ENCODE measurements at regions not wholly inside any gene's neighbourhood (a gene's known extent, or its start where the extent isn't known, plus 50 kb on each side); places are given as distances from the start of the nearest gene placed in this dataset.
"Not testable (repeated sequence)": the region's sequence is repeated elsewhere in the genome, so short reads cannot be mapped to it uniquely, and the experiment has no call there.

DNA sequence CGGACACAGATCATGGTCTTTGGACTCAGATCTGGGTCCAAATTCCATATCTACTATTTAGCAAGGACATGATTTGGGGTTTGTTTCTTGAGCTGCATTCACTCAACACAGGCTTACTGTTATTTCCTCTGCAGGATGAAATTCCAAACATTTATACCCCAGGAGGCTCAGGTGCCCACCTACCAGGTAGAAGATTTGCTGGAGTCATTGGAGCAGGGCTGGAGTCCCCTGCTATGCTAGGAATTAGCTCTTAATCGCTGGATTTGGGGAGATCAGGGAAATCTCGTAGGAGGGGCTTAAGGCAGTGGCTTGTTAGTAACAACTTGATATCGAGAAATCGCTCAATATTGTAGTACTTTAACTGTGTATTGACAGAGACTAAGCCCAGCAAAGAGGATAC, 193.0 kb downstream of the IL20RB start:
- no peak for DNase-seq
- TF ChIP-seq POLR2A (IDR thresholded peaks at IDR 0.05; ENCODE audit: low read length) (no peak), GATA1 (IDR thresholded peaks at IDR 0.05; ENCODE audit: low read depth, low read length) (no peak)

GRCh38 chr3:137153046-137153445, 195.3 kb downstream of the IL20RB start:
- DNase-seq, result not testable (repeated sequence)

- TF ChIP-seq POLR2A (IDR thresholded peaks at IDR 0.05; ENCODE audit: low read length) (no peak), GATA1 (IDR thresholded peaks at IDR 0.05; ENCODE audit: low read depth, low read length) (no peak)
- no peak for DNase-seq
Observed at GRCh38 chr3:137163241-137163871, 205.6 kb downstream of the IL20RB start.

DNA sequence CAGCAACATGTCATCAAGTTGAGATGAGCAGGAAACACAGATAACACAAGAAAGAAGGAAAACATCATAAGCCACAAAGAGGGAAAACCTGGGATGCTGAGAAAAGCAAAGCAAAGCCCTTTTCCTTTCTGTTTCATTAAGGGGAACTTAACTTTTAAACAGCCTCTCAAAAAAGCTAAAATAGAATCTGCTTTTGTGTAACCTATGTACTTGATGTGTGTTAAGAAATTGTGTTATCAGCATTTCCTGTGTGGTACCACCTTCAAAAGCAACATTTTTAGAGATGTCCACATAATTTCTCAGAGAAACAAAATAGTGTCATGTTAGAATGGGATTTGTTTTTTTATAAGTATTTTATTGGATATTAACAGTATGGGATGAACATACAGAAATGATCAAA, 206.2 kb downstream of the IL20RB start:
- DNase-seq, result no peak
- no peak for TF ChIP-seq GATA1 (IDR thresholded peaks at IDR 0.05; ENCODE audit: low read depth, low read length)
- no peak for TF ChIP-seq POLR2A (IDR thresholded peaks at IDR 0.05; ENCODE audit: low read length)

DNA sequence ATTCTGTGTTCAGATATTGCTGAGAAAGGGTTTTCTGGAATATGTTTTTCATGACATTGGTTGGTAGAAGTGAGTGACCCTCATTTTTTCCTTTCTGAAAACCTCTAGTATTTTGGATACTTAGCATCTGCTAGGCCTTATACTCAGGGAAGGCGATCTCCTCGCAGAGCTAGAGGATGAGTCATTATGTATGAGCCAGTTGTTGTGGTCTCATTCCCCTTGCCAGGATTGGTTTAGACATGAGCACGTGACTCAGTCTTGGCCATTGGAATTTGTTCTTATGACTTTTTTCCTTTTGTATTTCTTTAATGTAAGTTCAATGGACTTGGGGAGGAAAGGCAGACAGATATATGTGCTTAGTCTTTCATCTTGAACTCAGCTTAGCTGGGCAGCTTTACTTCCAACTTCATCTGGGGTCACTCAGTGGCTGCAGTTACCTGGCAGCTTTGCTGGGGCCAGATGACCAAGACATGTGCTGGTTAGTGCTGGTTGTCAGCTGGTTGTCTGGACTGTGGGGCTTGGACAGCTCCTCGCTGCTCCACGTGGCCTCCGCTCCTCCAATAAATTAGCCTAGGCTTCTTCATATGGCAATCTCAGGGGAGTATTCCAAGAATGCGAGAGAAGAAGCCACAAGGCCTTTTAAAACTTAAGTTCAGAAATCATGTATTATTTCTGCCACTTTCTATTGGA, 207.5 kb downstream of the IL20RB start:
- TF ChIP-seq GATA1 (IDR thresholded peaks at IDR 0.05; ENCODE audit: low read depth, low read length) (no peak), POLR2A (IDR thresholded peaks at IDR 0.05; ENCODE audit: low read length) (no peak)
- no peak for DNase-seq

- no peak for TF ChIP-seq GATA1 (IDR thresholded peaks at IDR 0.05; ENCODE audit: low read depth, low read length)
- no peak for TF ChIP-seq POLR2A (IDR thresholded peaks at IDR 0.05; ENCODE audit: low read length)
- no peak for DNase-seq
Observed at GRCh38 chr3:137171834-137172603, 214.2 kb downstream of the IL20RB start.

DNA sequence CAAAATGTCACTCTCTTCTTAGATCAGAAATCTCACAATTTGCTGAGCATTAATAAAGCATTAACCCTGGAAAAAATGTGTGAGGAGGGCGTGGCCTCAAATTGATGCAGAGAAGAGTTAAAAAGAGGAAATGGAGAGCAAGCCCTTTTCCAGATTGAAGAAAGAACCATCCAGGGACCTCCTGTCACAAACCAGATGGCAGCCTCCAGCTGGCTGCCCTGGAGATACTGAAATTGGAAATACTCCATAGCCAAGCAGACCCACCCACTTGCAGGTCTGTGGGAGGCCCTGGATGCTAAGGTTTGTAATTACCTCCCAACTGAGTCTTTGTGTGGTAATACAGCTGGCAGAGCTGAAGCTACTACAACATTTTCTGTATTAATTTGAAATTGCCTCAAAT, 214.9 kb downstream of the IL20RB start:
- no peak for DNase-seq
- no peak for TF ChIP-seq GATA1 (IDR thresholded peaks at IDR 0.05; ENCODE audit: low read depth, low read length)

DNA sequence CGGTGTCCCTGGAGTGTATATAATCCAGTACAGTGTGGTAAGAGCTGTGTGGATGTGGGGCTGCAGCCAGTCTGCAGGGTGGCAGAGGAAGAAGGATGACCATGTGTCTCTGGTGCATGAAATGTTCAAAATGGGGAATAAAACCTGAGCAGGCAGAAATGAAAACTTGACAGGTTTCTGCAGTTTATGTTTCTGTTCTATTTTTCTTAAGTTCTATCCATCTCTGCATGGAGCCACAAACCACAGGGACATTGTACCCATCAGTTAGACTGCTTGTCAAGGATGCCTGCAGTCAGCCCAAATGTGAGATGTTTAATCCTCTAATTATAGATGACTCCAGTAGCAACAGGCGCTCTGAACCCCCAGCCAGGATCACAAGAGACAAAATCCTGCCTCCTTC, 216.7 kb downstream of the IL20RB start:
- TF ChIP-seq POLR2A (IDR thresholded peaks at IDR 0.05; ENCODE audit: low read length), result no peak
- no peak for TF ChIP-seq GATA1 (IDR thresholded peaks at IDR 0.05; ENCODE audit: low read depth, low read length)
- no peak for DNase-seq

DNA sequence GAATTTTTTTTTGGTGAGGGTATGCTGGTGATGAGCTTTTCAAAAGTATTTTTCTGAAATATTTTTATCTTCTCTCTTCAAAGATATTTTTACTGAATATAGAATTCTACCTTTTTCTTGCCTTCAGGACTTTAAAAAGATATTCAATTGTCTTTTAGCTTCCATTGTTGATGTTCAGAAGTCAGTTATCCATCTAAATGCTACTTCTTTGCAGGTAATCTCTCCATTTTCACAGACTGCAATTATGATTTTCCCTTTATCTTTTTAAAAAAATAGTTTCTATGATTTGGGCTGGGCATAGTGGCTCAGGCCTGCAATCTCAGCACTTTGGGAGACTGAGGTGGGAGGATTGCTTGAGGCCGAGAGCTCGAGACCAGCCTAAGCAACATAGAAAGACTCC, 222.4 kb downstream of the IL20RB start:
- no peak for DNase-seq
- TF ChIP-seq GATA1 (IDR thresholded peaks at IDR 0.05; ENCODE audit: low read depth, low read length) (no peak), POLR2A (IDR thresholded peaks at IDR 0.05; ENCODE audit: low read length) (no peak)

GRCh38 chr3:137191133-137191923, 233.5 kb downstream of the IL20RB start:
- DNase-seq, result no peak
- TF ChIP-seq POLR2A (IDR thresholded peaks at IDR 0.05; ENCODE audit: low read length) (no peak), GATA1 (IDR thresholded peaks at IDR 0.05; ENCODE audit: low read depth, low read length) (no peak)

GRCh38 chr3:137191951-137192350, 234.2 kb downstream of the IL20RB start:
- no peak for DNase-seq
- TF ChIP-seq GATA1 (IDR thresholded peaks at IDR 0.05; ENCODE audit: low read depth, low read length), result no peak
- TF ChIP-seq POLR2A (IDR thresholded peaks at IDR 0.05; ENCODE audit: low read length), result no peak

DNA sequence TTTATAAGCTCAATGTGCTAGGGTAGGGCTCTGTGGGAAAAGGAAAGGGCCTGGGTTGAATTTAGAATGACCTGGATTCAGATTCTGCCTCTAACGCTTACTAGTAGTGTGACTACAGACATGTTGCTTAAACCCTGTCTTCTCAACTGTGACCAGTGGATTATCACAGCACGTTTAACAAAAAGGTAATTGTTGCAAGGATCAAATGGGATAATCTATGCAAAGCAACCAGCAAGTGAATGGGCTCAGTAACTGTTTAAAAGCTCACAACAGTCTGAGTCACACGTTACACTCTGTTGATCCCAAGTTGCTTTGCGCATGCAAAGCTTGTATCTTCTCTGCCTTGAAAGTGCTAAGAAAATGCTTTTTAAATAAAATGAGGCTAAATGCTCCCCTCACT, 236.5 kb downstream of the IL20RB start:
- TF ChIP-seq GATA1 (IDR thresholded peaks at IDR 0.05; ENCODE audit: low read depth, low read length) (no peak), POLR2A (IDR thresholded peaks at IDR 0.05; ENCODE audit: low read length) (no peak)
- no peak for DNase-seq

GRCh38 chr3:137198374-137198773, 240.6 kb downstream of the IL20RB start:
- DNase-seq, result not testable (repeated sequence)

DNA sequence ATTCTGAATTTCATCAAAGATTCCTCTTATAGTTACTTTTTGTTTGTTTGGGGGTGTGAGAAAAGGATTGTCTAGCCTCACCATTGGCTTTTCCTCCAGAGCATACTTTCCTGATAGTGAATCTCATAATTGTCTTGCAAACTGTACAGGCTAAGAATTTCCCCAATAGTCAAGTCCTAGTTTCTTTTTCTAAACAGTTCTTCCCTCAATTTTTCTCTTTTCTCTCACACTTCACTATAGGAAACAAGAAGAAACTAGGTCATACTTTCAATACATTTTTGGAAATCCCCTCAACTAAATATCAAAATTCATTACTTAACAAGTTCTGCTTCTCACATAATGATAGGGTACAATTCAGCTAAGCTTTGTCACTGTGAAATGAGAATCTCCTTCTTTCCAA, 241.9 kb downstream of the IL20RB start:
- no peak for TF ChIP-seq GATA1 (IDR thresholded peaks at IDR 0.05; ENCODE audit: low read depth, low read length)
- no peak for TF ChIP-seq POLR2A (IDR thresholded peaks at IDR 0.05; ENCODE audit: low read length)
- DNase-seq, result no peak
